ENCODE measurements at regions not wholly inside any gene's neighbourhood (a gene's known extent, or its start where the extent isn't known, plus 50 kb on each side); places are given as distances from the start of the nearest gene placed in this dataset.

- H3K27ac ChIP-seq = no peak overlapping the region
- no peaks in the 10 kb centered on the region for H3K4me1 ChIP-seq
- ATAC-seq (no peak), DNase-seq (no peak)
- H3K9me3 ChIP-seq = no peaks in the 10 kb centered on the region
- H3K36me3 ChIP-seq = no peaks in the 10 kb centered on the region
- no peak overlapping the region for H3K4me3 ChIP-seq
- intact Hi-C loops (cut with DNase I) = no loop called here
- H3K27me3 ChIP-seq = peaks cover 11% of the 10 kb centered on the region
- TF ChIP-seq CTCF (IDR thresholded peaks at IDR 0.05) = no peak
Observed at GRCh38 chr6:168873278-168874190, 380.1 kb downstream of the THBS2 start.

- intact Hi-C loops (cut with DNase I) = no loop called here
- peak; percentile 60 for ATAC-seq
- Histone ChIP-seq H3K27ac (no peak overlapping the region), H3K27me3 (peaks cover 5% of the 10 kb centered on the region), H3K36me3 (no peaks in the 10 kb centered on the region), H3K4me3 (no peak overlapping the region), H3K9me3 (no peaks in the 10 kb centered on the region), H3K4me1 (no peaks in the 10 kb centered on the region)
- no peak for TF ChIP-seq CTCF (IDR thresholded peaks at IDR 0.05)
- DNase-seq = no peak
Observed at GRCh38 chr6:168871642-168872315, 381.9 kb downstream of the THBS2 start.

GRCh38 chr6:168870982-168871381 lies 382.7 kb downstream of the THBS2 start:
- no peaks in the 10 kb centered on the region for H3K36me3 ChIP-seq
- peaks cover 5% of the 10 kb centered on the region for H3K27me3 ChIP-seq
- no peak for ATAC-seq
- no peak for DNase-seq
- H3K4me3 ChIP-seq = no peak overlapping the region
- intact Hi-C loops (cut with DNase I) = no loop called here
- H3K4me1 ChIP-seq = no peaks in the 10 kb centered on the region
- no peaks in the 10 kb centered on the region for H3K9me3 ChIP-seq
- H3K27ac ChIP-seq = no peak overlapping the region
- no peak for TF ChIP-seq CTCF (IDR thresholded peaks at IDR 0.05)

- ATAC-seq = no peak
- intact Hi-C loops (cut with DNase I) = no loop called here
Observed at GRCh38 chr6:168867247-168868102, 386.2 kb downstream of the THBS2 start.

More at GRCh38 chr6:168867247-168868102, 386.2 kb downstream of the THBS2 start:
- no peak for DNase-seq
- no peaks in the 10 kb centered on the region for H3K36me3 ChIP-seq
- no peak overlapping the region for H3K27ac ChIP-seq
- no peaks in the 10 kb centered on the region for H3K4me1 ChIP-seq
- no peaks in the 10 kb centered on the region for H3K9me3 ChIP-seq
- no peak overlapping the region for H3K4me3 ChIP-seq
- no peaks in the 10 kb centered on the region for H3K27me3 ChIP-seq
- no peak for TF ChIP-seq CTCF (IDR thresholded peaks at IDR 0.05)
